Choroid plexus epithelial cell (primary cell): ENCODE measurements at regions not wholly inside any gene's neighbourhood (a gene's known extent, or its start where the extent isn't known, plus 50 kb on each side); places are given as distances from the start of the nearest gene placed in this dataset.
A peak's percentile ranks its signal among the peaks of the same experiment; 100 is the strongest.

Source experiments
- DNase-seq: peaks from one replicate; pipeline ENCODE4 v3.0.0-alpha.2; 2010; ENCODE audit warnings: low read depth
- H3K4me3 ChIP-seq: 2 replicates; pipeline ENCODE4 v1.5.1; 2011; ENCODE audit warnings: low read depth, mild to moderate bottlenecking, control low read depth, low read length, moderate library complexity
- CTCF ChIP-seq: conservative IDR thresholded peaks from 2 replicates; pipeline ENCODE4 v1.5.1; 2011; ENCODE audit warnings: low read depth, mild to moderate bottlenecking, control low read depth, inconsistent platforms, low read length, moderate library complexity

GRCh38 chr13:72504131-72504841, 223.1 kb downstream of the MZT1 start:
- no peak for TF ChIP-seq CTCF
- peak; percentile 64 for DNase-seq
- no peak overlapping the region for H3K4me3 ChIP-seq

GRCh38 chr13:72500851-72501250, 226.6 kb downstream of the MZT1 start:
- no peak for TF ChIP-seq CTCF
- DNase-seq: peak; percentile 7
- no peak overlapping the region for H3K4me3 ChIP-seq

- no peak overlapping the region for H3K4me3 ChIP-seq
- no peak for TF ChIP-seq CTCF
- DNase-seq: no peak
These were observed 231.7 kb downstream of the MZT1 start for GRCh38 chr13:72495681-72496080.

GRCh38 chr13:72489751-72490150, 237.7 kb downstream of the MZT1 start:
- no peak overlapping the region for H3K4me3 ChIP-seq
- DNase-seq: no peak
- TF ChIP-seq CTCF: no peak

- no peak overlapping the region for H3K4me3 ChIP-seq
- TF ChIP-seq CTCF: no peak
- DNase-seq: no peak
These were observed 254.1 kb downstream of the MZT1 start for GRCh38 chr13:72473321-72473720.

- no peak for TF ChIP-seq CTCF
- H3K4me3 ChIP-seq: no peak overlapping the region
These were observed 257.5 kb downstream of the MZT1 start for GRCh38 chr13:72469906-72470305.

GRCh38 chr13:72463561-72463960, 263.9 kb downstream of the MZT1 start:
- no peak for TF ChIP-seq CTCF
- DNase-seq: peak; percentile 67
- H3K4me3 ChIP-seq: no peak overlapping the region

More at GRCh38 chr13:72469906-72470305, 257.5 kb downstream of the MZT1 start:
- peak; percentile 35 for DNase-seq
